Peyer's patch (tissue), 4 donors: ENCODE measurements at regions not wholly inside any gene's neighbourhood (a gene's known extent, or its start where the extent isn't known, plus 50 kb on each side); places are given as distances from the start of the nearest gene placed in this dataset.

Experiments
- CTCF ChIP-seq, 6 experiments: fragments of 450-650 bp in 4 of 6; fragments of 200-600 bp in 2 of 6; sonication (generic) in 1 of 6; IDR thresholded peaks; one replicate each; pipeline ENCODE4 v1.5.1; 2017 to 2019; ENCODE audit warnings: antibody characterized with exemption in 6 of 6, mild to moderate bottlenecking in 3 of 6, moderate library complexity in 1 of 6
- POLR2A ChIP-seq, 2 donors: fragments of 450-650 bp; IDR thresholded peaks; one replicate each; pipeline ENCODE4 v1.5.1; 2017; ENCODE audit warnings: antibody characterized with exemption in 2 of 2, mild to moderate bottlenecking in 2 of 2, moderate library complexity in 2 of 2

- TF ChIP-seq CTCF (IDR thresholded peaks at IDR 0.05) (no peak), POLR2A (IDR thresholded peaks at IDR 0.05) (no peak)
Observed at GRCh38 chr1:29415156-29415830, 179.0 kb downstream of the PTPRU start.
